Effector CD8-positive, alpha-beta T cell (primary cell): ENCODE measurements at regions not wholly inside any gene's neighbourhood (a gene's known extent, or its start where the extent isn't known, plus 50 kb on each side); places are given as distances from the start of the nearest gene placed in this dataset.

ENCODE experiments used
- DNase-seq: peaks from one replicate; lab custom pipeline; 2025; lab: John Stamatoyannopoulos, UW

DNA sequence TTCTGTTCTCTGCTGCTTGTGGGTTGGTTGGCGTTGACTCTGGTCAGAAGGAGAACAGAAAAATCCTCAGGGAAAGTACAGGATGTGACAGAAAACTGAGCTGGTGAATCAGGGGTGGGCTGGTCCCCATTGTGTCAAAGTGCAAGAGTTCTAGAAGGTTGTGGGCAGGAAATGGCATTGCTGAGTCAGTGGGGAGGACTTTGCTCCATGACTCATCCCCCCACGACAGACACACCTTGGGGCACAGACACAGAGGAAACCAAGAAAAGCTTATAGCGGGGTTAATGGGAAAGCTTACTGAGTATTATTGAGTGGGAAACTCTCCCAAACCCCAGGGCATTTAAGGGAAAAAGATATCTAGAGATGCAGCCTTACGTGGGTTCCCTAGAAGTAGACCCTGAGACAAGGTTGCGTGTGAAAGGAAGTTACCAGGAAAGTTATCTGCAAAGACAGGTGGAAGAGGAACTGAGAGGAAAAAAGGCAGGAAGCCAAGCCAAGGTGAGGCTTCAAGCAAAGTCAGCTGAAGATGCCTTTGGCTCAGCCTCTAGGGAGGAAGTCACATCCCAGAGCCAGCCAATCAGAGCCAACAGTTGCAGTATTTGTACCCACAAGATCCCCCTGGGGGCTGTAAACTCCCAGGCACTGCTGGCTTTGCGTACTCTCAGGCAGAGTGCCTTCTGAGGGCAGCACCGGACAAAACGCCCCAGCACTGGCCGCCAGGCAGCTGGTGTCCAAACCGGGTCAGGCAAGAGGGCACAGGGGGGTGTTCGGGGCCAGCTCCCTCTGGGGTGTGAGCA lies 86.4 kb downstream of the FOXL1 start:
- no peak for DNase-seq

DNA sequence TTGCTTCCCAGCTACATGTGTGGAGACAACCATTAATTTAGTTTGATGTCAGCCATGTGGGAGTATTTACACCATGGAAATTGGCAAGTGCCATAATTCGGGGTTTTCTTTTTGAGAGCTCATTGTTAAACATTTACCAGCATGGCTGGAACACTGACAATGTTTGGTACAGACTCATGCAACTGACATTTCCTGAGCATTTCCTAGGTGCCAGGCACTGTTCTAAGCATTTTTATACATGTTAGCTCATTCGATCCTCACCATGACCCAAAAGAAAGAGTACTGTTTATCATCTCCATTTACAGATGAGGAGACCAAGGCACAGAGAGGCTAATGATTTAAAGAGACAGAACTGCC lies 86.9 kb downstream of the FOXL1 start:
- no peak for DNase-seq

DNA sequence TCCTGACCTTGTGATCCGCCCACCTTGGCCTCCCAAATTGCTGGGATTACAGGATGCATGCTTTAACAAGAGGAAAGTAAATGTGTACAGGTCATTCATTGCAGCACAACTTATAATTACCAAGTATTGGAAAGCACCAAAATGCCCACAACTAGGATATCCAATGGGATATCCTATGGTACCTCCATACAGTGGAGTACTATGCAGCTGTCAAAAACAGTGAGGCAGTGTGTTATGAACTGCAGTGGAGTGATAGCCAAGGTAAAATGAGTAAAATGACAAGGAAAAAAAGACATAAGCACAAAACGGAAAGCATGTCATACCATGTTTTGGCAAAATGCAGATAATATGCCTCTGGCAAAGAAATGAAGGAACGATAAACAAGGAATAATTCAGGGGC lies 87.6 kb downstream of the FOXL1 start:
- DNase-seq = no peak

DNA sequence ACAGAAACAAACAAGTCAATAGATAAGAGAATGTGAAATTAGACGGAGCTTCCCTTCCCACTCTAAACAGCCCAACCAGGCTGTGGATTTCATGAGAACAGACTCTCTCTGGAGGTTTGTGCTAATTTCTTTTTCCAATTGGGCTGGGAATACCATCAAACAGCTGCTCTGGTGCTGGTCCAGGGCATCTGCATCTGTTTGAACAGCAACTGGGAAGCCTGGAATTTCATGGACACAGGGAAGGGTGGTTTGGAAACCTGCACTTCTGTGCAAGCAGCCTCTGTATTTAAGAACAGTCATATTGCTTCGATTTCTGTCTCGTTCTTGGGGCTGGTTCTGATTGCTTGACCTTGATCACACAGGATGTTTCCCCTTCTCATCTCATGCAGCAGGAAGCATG lies 88.7 kb downstream of the FOXL1 start:
- no peak for DNase-seq

GRCh38 chr16:86668136-86668910 lies 90.0 kb downstream of the FOXL1 start:
- DNase-seq = no peak

GRCh38 chr16:86669285-86669805 lies 91.0 kb downstream of the FOXL1 start:
- no peak for DNase-seq

DNA sequence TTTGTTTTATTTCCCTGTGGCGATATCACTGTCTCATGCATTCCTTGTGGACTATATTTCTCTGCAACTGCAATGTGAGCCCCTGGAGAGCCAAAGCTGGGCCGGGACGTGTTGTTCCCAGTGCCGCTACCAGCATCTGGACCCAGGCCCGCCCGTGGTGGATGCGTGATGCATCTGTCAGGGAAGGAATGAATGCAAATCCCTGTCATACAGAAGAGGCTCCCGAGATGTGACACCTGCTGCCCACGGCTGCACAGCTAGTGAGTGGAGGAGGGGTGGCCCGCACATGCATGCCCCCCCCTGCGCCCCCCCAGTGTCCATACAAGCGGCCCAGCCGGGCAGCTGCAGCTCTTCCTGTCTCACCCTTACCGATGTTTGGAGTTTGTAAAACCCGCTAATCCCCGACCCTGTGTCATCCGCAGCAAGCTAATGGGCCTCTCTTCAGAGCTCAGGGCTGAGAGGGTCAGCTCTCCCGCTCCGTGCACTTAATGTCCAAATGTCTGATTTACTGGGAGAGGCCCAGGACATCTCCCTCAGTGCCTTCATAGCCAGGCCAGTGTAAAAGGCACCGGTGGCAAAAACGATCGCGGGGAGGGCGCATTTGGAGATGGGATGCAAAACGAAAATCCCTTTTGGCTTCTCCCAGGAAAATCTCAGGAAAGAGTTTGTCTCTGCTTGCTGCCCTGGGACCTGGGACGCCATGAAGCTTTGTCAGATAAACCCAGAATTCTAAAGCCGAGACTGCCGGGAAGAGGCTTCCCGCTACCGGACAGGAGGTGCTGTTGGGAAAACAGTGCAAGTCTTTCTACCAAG lies 91.8 kb downstream of the FOXL1 start:
- no peak for DNase-seq

DNA sequence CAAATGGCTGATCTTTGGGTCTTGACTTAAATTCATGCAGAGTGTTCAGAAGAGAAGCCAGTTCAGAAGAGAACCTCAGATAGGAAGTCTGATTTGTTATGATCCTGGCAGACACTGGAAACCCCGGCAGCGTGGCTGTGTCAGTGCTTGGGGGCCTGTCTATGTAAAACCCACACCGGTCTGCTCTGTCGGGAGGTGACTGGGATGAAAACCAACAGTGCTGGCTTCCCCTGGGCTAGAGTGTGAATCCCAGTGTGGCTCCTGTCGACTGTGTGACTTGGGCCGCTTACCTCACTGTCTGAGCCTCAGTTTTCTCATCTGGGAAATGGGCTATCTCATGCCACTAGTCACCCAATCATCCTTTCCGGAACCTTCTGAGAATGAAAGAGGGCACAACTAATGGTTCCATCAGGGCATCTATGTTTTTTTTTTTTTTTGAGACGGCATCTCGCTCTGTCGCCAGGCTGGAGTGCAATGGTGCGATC lies 92.4 kb downstream of the FOXL1 start:
- no peak for DNase-seq

- DNase-seq = no peak
Observed at GRCh38 chr16:86671486-86672178, 93.3 kb downstream of the FOXL1 start.

DNA sequence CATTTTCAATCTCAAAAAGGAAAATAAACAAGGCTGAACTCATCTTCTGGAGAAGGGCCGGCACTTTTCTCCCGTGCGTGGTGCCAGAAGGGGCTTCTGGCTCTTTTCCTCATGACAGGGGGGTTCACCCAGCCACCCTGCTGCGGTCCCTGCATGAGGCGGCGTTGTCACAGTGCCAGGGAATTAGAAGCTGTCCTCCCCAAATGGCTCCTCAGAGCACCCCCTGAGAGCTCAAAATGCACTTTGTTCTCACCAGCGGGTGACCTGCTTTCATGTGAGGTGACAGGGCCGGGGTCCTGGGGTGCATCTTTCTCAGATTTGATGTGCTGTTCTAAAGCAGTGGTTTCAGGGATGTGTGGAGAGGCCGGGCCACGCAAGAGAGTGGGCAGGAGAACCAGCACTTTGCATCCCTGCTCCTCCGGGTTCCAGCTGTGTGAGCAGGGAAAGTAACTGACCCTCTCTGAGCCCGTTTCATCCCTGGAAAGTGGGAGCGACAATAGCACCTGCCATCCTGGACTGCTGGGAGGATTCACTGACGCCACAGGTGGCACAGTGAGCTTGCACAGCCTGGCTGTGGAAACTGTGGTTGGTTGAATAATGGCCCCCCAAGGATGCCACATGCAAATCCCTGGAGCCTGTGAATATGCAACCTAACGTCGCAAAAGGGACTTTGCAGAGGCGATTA lies 94.0 kb downstream of the FOXL1 start:
- no peak for DNase-seq

DNA sequence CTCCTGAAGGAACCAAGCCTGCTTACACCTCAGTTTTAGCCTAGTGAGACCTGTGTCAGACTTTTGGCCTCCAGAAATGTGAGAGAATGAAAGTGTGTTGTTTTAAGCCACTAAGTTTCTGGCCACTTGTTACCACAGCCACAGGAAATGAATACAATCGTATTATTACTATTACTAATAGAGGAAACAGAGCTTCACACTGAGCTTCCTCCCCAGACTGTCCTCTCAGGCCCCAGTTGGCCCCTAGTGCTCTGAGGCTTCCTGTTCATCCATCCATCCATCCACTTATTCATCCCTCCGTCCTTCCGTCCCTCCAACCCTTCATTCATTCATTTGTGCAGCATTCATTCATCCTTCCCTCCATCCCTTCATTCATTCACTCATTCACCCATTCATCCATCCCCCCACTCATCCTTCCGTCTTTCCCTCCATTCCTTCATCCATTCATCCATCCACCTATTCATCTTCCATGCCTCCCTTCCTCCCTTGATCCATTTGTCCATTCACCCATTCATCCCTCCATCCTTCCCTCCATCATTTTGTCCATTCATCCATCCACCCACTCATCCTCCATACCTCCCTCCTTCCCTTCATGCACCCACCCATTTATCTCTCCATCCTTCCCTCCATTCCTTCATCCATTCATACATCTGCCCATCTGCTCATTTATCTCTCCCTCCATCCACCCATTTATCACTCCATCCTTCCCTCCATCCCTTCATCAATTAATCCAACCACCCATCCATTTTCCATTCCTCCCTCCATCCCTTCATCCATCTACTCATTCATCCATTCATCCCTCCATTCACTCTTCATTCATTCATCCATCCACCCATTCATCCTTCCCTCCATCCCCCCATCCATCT lies 95.0 kb downstream of the FOXL1 start:
- no peak for DNase-seq

- no peak for DNase-seq
Observed at GRCh38 chr16:86673956-86674453, 95.7 kb downstream of the FOXL1 start.

DNA sequence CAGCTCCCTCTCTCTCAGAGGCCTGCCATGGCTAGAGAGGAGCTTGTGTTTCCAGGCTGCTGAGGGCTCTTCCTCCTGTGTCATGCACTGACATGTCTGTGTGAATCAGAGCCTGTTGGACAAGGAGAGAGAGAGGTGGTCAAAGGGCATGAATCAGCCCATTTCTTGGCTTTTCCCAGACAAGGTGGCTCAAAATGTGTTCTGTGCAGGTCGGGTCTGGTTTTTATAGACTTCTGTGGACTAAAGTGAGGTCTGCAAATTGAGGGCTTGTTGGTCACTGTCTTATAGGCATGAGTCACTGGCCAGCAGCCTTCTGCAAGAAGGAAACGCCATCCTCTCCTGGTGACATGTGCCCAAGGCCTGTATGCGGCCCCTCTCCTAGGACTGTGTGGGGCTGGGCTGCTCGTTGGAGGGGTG lies 97.9 kb downstream of the FOXL1 start:
- no peak for DNase-seq

- DNase-seq = no peak
Observed at GRCh38 chr16:86679490-86679889, 101.1 kb downstream of the FOXL1 start.

GRCh38 chr16:86680162-86680561 lies 101.8 kb downstream of the FOXL1 start:
- DNase-seq = no peak

DNA sequence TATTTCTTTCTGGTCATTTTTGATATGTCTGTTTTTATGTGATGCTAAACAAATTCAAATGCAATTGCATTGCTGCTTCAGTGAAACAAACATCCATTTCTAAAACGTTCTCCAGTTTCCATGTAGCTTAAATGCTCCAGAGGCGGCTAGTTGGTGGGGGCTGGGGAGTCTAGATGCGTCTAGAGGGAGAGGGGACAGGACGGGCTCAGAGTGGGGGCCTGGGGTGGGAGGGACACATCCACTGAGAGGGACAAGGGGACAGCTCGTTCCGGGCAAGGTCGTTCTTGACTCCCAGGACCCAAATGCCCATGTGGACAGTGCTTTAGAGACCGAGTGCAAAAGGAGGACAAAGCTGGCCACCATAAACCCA lies 102.3 kb downstream of the FOXL1 start:
- no peak for DNase-seq

GRCh38 chr16:86681031-86681756 lies 102.8 kb downstream of the FOXL1 start:
- DNase-seq = no peak

- no peak for DNase-seq
Observed at GRCh38 chr16:86681757-86682106, 103.4 kb downstream of the FOXL1 start.

DNA sequence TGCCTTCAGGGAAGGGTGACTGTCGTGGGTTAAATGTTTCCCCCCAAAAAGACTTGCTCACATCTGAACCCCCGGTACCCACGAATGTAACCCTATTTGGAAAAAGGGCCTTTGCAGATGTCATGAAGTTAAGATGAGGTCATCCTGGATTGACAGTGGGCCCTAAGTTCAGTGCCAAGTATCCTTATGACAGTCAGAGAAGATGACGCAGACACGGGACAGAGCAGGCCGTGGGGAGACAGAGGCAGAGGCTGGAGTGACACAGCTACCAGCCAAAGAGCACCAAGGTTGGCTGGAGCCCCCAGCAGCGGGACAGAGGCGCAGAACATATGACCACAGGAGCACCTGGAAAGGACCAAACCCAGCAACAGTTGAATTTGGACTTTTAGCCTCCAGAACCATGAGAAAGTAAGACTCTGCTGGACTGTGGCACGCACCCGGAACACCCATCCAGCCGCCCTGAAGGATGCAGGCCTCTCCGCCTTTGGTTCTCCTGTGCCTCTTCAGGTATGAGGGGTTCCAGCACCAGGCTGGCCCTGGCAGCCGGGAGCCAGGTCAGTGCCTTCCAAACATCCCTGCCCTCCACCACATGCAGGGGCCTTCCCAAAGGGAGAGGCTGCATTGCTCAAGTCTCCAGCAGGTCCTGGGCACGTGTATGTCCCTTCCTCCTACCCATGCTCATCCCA lies 104.0 kb downstream of the FOXL1 start:
- DNase-seq = no peak
